SK-N-MC (cell line): ENCODE measurements at regions not wholly inside any gene's neighbourhood (a gene's known extent, or its start where the extent isn't known, plus 50 kb on each side); places are given as distances from the start of the nearest gene placed in this dataset.

Experiments used
- DNase-seq: peaks from one replicate; pipeline ENCODE4 v3.0.0-alpha.2; 2011; ENCODE audit warnings: low read depth, low spot score
- H3K27ac ChIP-seq: fragments of 200-600 bp; sonication (generic); 2 replicates; pipeline ENCODE4 v1.5.1; 2016; ENCODE audit warnings: mixed run types
- H3K36me3 ChIP-seq: fragments of 200-600 bp; sonication (generic); 2 replicates; pipeline ENCODE4 v1.6.1; 2017; ENCODE audit warnings: antibody characterized with exemption, low read length, mixed read lengths; ENCODE audit not compliant: insufficient read depth
- H3K4me3 ChIP-seq: fragments of 200-600 bp; sonication (generic); 2 replicates; pipeline ENCODE4 v1.5.1; 2016
- H3K9ac ChIP-seq: fragments of 200-600 bp; sonication (generic); 2 replicates; pipeline ENCODE4 v1.8.0; 2017; ENCODE audit warnings: mixed run types, mixed read lengths; ENCODE audit not compliant: insufficient read length
- H3K9me3 ChIP-seq: fragments of 200-600 bp; sonication (generic); 2 replicates; pipeline ENCODE4 v1.6.1; 2017; ENCODE audit warnings: low read depth, mild to moderate bottlenecking, antibody characterized with exemption, low read length, moderate library complexity, mixed read lengths
- EZH2 ChIP-seq: fragments of 200-600 bp; sonication (generic); IDR thresholded peaks from one replicate; pipeline ENCODE4 v1.6.1; 2017; ENCODE audit warnings: antibody characterized with exemption
- FOXP2 ChIP-seq: optimal IDR thresholded peaks from 2 replicates; pipeline ENCODE3; 2011; ENCODE audit warnings: mild to moderate bottlenecking, moderate library complexity; ENCODE audit not compliant: insufficient read depth; ENCODE audit errors: extremely low read length, control extremely low read depth
- POLR2AphosphoS5 ChIP-seq: IDR thresholded peaks from 2 replicates; pipeline ENCODE4 v1.6.1; 2012; ENCODE audit warnings: mild to moderate bottlenecking, low read depth, low read length, borderline replicate concordance

GRCh38 chr2:16111838-16112210, 171.5 kb downstream of the MYCN start:
- Histone ChIP-seq H3K9me3 (no peaks in the 10 kb centered on the region), H3K9ac (no peak overlapping the region), H3K4me3 (no peak overlapping the region), H3K36me3 (no peaks in the 10 kb centered on the region), H3K27ac (no peak overlapping the region)
- TF ChIP-seq EZH2: no peak
- no peak for TF ChIP-seq POLR2AphosphoS5
- TF ChIP-seq FOXP2: no peak
- DNase-seq: no peak

- TF ChIP-seq POLR2AphosphoS5 (no peak), FOXP2 (no peak), EZH2 (no peak)
These were observed 169.5 kb downstream of the MYCN start for GRCh38 chr2:16109821-16110310.

GRCh38 chr2:16109368-16109820, 169.0 kb downstream of the MYCN start:
- Histone ChIP-seq H3K4me3 (no peak overlapping the region), H3K9me3 (no peaks in the 10 kb centered on the region), H3K27ac (no peak overlapping the region), H3K9ac (no peak overlapping the region), H3K36me3 (no peaks in the 10 kb centered on the region)
- no peak for DNase-seq
- no peak for TF ChIP-seq EZH2
- no peak for TF ChIP-seq FOXP2
- TF ChIP-seq POLR2AphosphoS5: no peak

More at GRCh38 chr2:16109821-16110310, 169.5 kb downstream of the MYCN start:
- H3K4me3 ChIP-seq: no peak overlapping the region
- no peak overlapping the region for H3K9ac ChIP-seq
- DNase-seq: no peak
- H3K9me3 ChIP-seq: no peaks in the 10 kb centered on the region
- H3K27ac ChIP-seq: no peak overlapping the region
- no peaks in the 10 kb centered on the region for H3K36me3 ChIP-seq

GRCh38 chr2:16107246-16107645, 166.9 kb downstream of the MYCN start:
- no peak for DNase-seq
- Histone ChIP-seq H3K36me3 (no peaks in the 10 kb centered on the region), H3K27ac (no peak overlapping the region), H3K4me3 (no peak overlapping the region), H3K9ac (no peak overlapping the region), H3K9me3 (no peaks in the 10 kb centered on the region)
- no peak for TF ChIP-seq POLR2AphosphoS5
- no peak for TF ChIP-seq FOXP2
- TF ChIP-seq EZH2: no peak

GRCh38 chr2:16106619-16107018, 166.3 kb downstream of the MYCN start:
- no peak for DNase-seq

GRCh38 chr2:16105669-16106281, 165.4 kb downstream of the MYCN start:
- H3K4me3 ChIP-seq: no peak overlapping the region
- H3K9me3 ChIP-seq: no peaks in the 10 kb centered on the region
- no peak overlapping the region for H3K27ac ChIP-seq
- no peak for DNase-seq
- TF ChIP-seq FOXP2 (no peak), POLR2AphosphoS5 (no peak), EZH2 (no peak)
- no peaks in the 10 kb centered on the region for H3K36me3 ChIP-seq
- no peak overlapping the region for H3K9ac ChIP-seq

More at GRCh38 chr2:16106619-16107018, 166.3 kb downstream of the MYCN start:
- H3K4me3 ChIP-seq: no peak overlapping the region
- TF ChIP-seq POLR2AphosphoS5: no peak
- no peak for TF ChIP-seq FOXP2
- TF ChIP-seq EZH2: no peak
- H3K9ac ChIP-seq: no peak overlapping the region
- no peaks in the 10 kb centered on the region for H3K9me3 ChIP-seq
- no peak overlapping the region for H3K27ac ChIP-seq
- no peaks in the 10 kb centered on the region for H3K36me3 ChIP-seq

- no peak for DNase-seq
- no peak for TF ChIP-seq FOXP2
- no peak for TF ChIP-seq POLR2AphosphoS5
- TF ChIP-seq EZH2: no peak
- no peak overlapping the region for H3K9ac ChIP-seq
- H3K36me3 ChIP-seq: no peaks in the 10 kb centered on the region
- H3K4me3 ChIP-seq: no peak overlapping the region
- no peaks in the 10 kb centered on the region for H3K9me3 ChIP-seq
- H3K27ac ChIP-seq: no peak overlapping the region
These were observed 164.8 kb downstream of the MYCN start for GRCh38 chr2:16104949-16105668.

GRCh38 chr2:16104315-16104948, 164.1 kb downstream of the MYCN start:
- H3K9me3 ChIP-seq: no peaks in the 10 kb centered on the region
- no peak for DNase-seq
- no peak for TF ChIP-seq FOXP2
- no peak for TF ChIP-seq POLR2AphosphoS5
- no peak for TF ChIP-seq EZH2
- no peaks in the 10 kb centered on the region for H3K36me3 ChIP-seq
- H3K4me3 ChIP-seq: no peak overlapping the region
- no peak overlapping the region for H3K9ac ChIP-seq
- H3K27ac ChIP-seq: no peak overlapping the region
